ENCODE measurements at regions not wholly inside any gene's neighbourhood (a gene's known extent, or its start where the extent isn't known, plus 50 kb on each side); places are given as distances from the start of the nearest gene placed in this dataset.
A peak's percentile ranks its signal among the peaks of the same experiment; 100 is the strongest.

DNA sequence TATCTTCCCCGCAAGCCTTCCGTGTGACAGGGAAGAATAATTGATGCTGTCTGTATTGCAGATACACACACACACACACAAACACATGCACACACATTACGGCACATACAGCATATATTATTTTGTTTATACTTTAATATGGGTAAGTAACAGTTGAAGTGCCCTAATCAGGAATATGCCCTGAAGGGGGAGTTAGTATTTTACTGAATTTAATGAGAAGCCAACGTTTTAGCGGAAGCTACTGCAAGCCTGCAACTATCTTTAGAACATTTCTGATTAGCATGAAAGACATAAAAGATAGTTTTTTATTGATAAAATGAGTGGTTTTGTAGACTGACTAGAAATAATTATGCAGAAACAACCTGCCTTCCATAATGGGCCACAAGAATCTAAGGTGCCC, 296.6 kb upstream of the SLCO3A1 start:
- no peak for DNase-seq (ENCODE audit: low spot score)

DNA sequence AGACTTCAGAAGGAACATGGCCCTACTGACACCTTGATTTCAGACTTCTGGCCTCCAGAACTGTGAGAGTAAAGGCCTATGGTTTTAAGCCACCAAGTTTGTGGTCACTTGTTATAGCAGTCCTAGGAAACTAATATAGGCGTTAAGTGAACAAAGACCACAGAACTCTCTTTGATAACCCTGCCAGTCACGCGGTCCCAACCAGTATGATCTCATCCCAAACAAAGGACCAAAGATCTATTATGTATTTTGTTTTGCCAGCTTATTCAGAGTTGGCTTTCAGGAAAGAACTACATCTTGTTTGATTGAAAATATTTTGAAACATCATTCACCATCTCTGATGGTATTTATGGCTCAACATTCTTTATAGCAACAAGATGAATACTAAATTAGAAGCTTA, 294.4 kb upstream of the SLCO3A1 start:
- no peak for DNase-seq (ENCODE audit: low spot score)

GRCh38 chr15:91561371-91562100, 292.0 kb upstream of the SLCO3A1 start:
- DNase-seq (ENCODE audit: low spot score), result peak; percentile 86

DNA sequence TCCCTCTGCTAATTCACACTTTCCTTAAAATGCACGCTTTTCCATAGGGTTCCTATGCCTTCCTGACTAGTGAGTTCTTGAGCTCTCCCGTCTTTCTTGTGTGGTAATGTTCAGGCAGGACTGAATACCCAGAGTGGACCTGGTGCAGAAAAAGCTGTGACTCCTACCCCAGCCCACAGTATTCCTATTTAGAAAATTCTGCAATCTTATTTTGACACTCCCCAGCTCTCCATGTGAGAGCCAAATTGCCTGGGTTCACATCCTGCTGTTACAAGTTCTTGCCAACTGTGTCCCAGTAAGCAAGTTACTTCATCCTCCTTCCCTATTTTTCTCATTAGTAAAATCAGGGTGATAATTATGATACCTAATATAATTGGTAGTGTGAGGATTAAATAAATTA, 290.8 kb upstream of the SLCO3A1 start:
- DNase-seq (ENCODE audit: low spot score), result no peak

DNA sequence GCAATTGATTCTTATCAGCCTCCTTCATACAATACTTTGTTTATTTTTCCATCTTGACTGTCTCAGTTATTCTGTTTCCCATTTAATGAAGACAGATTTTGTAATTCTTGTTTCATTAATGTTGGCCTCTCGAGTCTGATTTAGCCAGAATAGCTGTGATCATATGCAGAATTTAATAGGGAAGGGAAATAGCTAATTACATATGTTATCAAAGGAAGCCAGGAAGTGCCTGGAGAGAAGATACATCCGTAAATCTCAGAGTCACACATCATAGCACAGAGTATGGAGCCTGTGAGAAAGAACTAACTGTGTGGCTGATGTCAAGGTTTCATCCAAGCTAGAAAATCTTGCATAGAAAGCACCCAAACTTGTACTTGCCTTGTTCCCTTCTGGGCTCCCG, 288.9 kb upstream of the SLCO3A1 start:
- DNase-seq (ENCODE audit: low spot score), result no peak

- DNase-seq (ENCODE audit: low spot score), result no peak
These were observed 287.4 kb upstream of the SLCO3A1 start for GRCh38 chr15:91566141-91566540.

- no peak for DNase-seq (ENCODE audit: low spot score)
These were observed 285.5 kb upstream of the SLCO3A1 start for GRCh38 chr15:91568036-91568435.

GRCh38 chr15:91572110-91572509, 281.4 kb upstream of the SLCO3A1 start:
- DNase-seq (ENCODE audit: low spot score), result peak; percentile 60

DNA sequence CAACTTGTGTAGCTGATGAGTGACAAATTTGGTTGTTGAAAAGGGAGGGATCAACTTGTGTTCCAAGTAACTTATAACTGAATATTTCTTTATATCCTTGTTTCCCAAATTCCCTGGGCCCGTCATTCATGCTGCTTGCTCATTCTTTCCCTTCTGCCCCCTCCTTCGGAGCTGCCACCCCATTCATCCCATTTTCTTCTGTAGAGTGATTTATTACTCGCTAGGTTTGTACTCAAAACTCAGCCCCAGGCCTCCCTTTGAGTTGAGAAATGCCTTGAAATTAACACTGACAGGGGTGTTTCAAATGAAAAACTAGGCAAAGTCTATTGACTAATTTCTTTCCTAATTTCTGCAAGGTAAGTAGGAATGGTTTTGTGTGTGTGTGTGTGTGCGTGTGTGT, 277.4 kb upstream of the SLCO3A1 start:
- DNase-seq (ENCODE audit: low spot score), result no peak

DNA sequence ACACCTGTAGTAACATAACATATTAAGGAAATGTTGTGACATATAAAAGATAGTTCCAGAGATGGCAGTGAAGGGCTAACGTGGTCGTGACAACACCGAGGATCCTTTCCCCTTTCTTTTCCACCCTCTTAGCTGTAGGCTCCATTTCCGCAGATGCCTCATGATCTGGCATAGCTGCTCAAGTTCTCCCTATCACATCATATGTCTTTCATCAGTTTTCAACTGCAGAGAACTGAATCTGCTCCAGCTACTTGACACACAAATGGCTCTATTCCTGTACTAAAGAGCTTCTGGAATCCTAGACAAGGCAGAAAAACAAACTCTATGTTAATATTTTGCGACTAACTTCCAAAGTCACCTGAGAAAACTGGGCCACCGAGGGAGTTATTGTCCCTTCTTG, 275.0 kb upstream of the SLCO3A1 start:
- no peak for DNase-seq (ENCODE audit: low spot score)

DNA sequence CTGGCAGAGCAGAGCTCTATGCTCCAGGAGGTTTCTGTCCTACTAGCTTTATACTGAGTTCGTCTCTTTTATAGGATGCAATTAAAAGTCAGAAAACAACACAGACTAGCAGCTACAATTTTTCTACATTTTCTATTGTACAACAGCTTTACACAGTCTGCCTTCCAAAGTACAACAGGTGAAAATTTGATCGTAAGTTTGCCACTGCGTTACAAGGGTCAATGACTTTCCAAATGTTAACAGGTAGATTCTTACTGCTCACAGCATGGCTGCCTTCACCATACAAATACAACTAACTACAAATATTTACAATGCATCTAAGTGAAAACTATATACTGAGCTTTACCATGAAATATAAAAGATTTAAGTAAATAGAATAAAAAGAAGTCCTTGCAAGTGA, 268.6 kb upstream of the SLCO3A1 start:
- DNase-seq (ENCODE audit: low spot score), result no peak

DNA sequence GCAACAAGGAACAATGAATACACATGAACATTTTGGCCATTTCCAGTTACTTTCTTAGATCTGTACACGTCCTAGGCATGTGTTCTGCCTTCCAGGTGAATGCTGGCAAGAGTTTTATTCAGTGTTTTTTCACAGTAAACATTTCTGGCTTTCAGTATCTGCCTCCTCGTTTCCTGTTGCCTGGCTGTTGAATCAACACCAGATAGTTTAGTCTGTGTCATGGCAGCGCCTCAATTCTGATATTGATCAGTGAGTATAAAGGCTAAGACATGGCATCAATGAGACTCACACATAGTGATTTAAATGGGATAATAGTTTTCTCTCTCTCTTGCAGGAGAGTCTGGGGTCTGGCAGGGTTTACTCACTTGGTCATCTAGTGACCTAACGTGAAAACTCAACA, 266.9 kb upstream of the SLCO3A1 start:
- DNase-seq (ENCODE audit: low spot score), result no peak

DNA sequence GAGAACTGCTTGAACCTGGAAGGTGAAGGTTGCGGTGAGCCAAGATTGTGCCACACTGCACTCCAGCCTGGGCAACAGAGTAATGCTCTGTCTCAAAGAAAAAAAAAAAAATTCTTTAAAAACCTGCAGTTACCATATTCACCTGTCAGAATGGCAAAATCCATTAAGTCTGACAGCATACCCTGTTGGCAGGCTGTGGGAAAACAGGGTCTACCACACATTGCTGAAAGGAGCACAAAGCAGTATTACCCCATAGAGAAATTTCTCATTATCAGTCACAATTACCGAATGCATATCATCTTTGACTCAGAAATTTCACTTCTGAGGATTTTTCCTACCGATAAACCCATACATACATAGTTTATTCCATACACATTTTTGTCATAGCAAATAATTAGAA, 264.1 kb upstream of the SLCO3A1 start:
- DNase-seq (ENCODE audit: low spot score), result no peak

DNA sequence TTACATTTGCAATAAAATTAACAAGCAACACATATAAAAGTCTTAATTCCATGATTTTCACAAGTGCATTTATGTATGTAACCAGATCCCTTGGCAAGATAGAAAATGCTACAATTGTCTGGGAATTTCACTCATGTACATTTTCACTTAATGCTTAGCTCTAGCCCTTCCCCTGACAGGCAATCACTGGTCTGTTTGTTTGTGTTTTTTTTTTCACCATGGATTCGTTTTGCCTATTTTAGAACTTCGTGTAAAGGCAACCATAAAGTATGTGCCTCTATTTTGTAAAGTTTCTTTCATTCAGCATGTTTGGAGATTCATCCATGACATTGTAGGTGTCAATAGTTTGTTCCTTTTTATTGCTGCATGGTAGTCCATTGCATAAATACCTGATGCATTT, 260.9 kb upstream of the SLCO3A1 start:
- DNase-seq (ENCODE audit: low spot score), result no peak

DNA sequence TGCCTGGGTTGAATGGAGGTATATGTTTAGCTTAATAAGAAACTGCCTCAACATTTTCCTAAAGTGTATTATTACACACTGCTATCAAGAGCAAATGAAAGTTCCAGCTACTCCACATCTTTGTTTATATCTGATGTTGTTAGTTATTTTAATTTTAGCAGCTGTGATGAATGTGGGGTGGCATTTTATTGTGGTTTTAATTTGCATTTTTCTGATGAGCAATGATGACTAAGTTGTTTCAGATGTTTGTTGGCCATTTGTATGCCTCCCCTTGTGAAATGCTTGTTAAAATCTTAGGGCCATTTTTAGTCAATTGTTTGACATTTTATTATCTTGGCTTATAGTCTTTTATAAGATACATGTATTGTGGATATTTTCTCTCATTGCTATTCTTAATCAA, 260.4 kb upstream of the SLCO3A1 start:
- DNase-seq (ENCODE audit: low spot score), result peak; percentile 35

DNA sequence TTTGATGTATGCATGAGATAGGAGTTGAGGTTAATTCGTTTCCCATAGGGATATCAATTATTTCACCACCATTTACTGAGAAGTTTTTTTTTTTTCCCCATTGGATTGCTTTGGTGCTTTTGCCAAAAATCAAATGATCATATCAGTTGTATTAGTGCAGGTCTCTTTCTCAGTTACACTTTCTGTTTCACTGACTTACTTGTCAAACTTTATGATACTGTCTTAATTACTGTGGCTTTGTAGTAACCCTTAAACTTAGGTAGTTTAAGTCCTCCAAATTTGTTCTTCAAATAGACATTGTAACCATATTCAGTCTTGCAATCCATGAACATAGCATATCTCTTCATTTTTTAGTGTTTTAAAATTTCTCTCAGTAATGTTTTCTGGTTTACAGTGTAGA, 259.9 kb upstream of the SLCO3A1 start:
- no peak for DNase-seq (ENCODE audit: low spot score)

- no peak for DNase-seq (ENCODE audit: low spot score)
These were observed 254.2 kb upstream of the SLCO3A1 start for GRCh38 chr15:91599261-91599660.

DNA sequence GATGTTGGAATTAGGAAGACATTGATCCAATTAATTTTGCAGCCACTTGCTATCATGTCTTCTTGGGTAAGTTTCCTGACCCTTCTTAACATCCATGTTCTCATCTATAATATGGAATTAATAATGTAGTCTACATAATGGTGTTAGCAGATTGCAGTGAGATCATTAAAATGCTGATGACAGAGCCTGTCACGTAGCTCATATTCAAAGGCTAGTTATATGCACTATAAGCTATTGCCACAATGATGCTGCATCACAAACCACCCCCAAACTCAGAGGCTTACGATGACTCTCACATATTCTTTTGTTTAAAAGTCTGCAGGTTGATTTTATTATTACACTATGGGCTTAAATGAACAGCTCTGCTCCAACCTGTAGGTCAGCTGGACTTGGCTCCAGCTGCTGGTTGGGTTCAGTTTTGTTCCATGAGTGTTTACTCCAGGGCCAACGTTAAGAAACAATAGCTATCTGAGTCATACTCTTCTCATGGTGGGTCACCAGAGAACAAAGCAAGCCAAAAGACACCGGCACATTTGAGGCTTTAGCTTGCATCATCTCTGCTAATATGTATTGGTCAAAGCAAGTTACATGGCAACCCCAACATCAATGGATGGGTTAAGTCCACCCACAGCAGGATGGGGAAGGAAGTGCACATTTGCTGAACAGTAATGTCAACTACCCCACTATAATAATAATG, 250.0 kb upstream of the SLCO3A1 start:
- no peak for DNase-seq (ENCODE audit: low spot score)

- no peak for DNase-seq (ENCODE audit: low spot score)
These were observed 249.4 kb upstream of the SLCO3A1 start for GRCh38 chr15:91604122-91604521.

GRCh38 chr15:91605576-91605975, 247.9 kb upstream of the SLCO3A1 start:
- no peak for DNase-seq (ENCODE audit: low spot score)

DNA sequence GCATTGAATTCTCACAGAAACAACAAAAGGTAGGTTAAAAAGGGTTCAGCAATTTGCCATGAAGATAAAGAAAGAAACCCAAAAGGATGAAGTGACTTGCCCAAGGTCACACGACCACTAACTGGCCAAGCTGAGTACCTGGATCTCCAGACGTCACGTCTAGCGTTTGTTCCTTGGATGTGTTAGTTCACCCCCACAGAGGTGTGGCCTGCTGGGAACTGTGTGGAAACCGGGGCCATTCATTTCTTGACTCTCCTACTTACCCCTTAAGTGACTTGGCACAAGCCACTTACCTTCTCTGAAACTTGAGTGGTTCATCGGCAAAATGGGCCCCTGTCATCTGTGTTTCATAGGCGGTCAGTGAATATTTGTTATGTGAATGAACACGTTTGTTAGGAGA, 244.3 kb upstream of the SLCO3A1 start:
- DNase-seq (ENCODE audit: low spot score), result no peak

DNA sequence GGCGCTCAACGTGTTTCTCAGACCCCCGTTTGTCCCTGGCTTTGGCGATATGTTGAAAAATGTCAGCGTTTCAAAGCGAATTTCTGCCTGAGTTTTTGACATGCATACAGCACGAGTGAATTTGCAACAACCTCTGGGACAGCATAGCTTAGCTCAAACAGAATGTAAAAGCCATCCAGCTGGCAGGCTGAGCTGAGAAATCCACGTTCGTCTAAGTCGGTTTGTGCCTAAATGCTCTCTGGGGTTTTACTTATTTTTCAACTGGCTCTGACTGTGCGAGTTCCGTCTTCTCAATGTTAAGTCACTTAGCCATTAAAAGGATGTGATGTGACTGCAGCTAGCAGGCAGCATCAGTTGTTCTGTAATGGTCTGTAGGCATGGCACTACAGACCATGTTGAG, 243.5 kb upstream of the SLCO3A1 start:
- DNase-seq (ENCODE audit: low spot score), result no peak

DNA sequence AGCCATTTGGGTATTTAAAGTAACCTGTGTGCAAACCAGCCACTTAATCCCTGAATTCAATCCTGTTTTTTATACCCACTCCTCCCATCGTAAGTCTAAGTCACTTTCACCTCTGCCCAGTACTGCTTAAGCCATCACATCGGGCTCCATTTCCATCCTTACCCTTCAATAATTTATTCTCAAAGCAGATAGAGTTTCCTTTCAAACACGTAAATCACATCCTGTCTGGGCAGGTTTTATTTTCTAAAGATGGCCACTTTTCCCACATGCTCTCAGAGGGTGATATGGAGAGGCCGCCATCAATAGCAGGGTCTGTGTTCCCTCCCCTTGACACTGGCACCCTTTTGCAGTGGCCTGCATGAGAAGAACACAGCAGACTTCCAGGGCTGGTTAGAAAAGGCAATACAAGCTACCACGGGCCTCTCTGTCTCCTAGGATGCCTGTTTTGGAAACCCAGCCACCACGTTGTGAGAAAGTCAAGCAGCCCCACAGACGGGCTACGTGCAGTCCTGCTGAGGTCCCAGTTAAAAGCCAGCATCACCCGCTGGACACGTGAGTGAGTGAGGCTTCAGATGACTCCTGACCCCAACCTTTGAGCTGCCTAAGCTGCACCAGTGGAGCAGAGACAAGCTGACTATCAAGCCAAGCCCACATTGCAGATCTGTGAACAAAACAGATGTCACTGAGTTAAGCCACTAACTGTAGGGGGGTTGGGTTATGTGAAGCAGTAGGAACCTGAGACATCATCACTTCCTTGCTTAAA, 241.8 kb upstream of the SLCO3A1 start:
- no peak for DNase-seq (ENCODE audit: low spot score)

Measured in kidney tubule cell (primary cell).